ENCODE measurements at regions not wholly inside any gene's neighbourhood (a gene's known extent, or its start where the extent isn't known, plus 50 kb on each side); places are given as distances from the start of the nearest gene placed in this dataset.

- Histone ChIP-seq H3K36me3 (ENCODE audit: control insufficient read depth in 1 of 2, insufficient read depth in 2 of 2, low read length in 2 of 2) (no peaks in the 10 kb centered on the region), H3K9ac (ENCODE audit: low read length) (no peak overlapping the region), H3K9me3 (ENCODE audit: control insufficient read depth in 1 of 2, insufficient read depth in 1 of 2, low read depth in 1 of 2, low read length in 2 of 2) (no peaks in the 10 kb centered on the region), H3K27ac (ENCODE audit: low read depth, low read length) (no peak overlapping the region), H2AFZ (ENCODE audit: low read depth, low read length, poor library complexity, severe bottlenecking) (no peak overlapping the region), H3K4me3 (replicated peaks in 1 of 2; ENCODE audit: low read depth in 1 of 2, low read length in 2 of 2) (no peak overlapping the region), H3K79me2 (ENCODE audit: insufficient read depth, low read length) (no peaks in the 10 kb centered on the region), H3K9me2 (ENCODE audit: insufficient read depth) (no peaks in the 10 kb centered on the region), H3K4me1 (ENCODE audit: control insufficient read depth in 1 of 2, insufficient read depth in 2 of 2, low read length in 2 of 2) (peaks cover 0 to 12% of the 10 kb centered on the region in 2 experiments; a peak in 3 of 4 replicates), H3K4me2 (ENCODE audit: low read length) (no peak overlapping the region), H3K27me3 (ENCODE audit: insufficient read depth, low read length) (no peaks in the 10 kb centered on the region), H4K20me1 (ENCODE audit: insufficient read depth) (no peaks in the 10 kb centered on the region)
- intact Hi-C loops (cut with micrococcal nuclease), result no loop called here
- no TSS peak for BruUV-seq (replicated peaks)
- DNase-seq (ENCODE audit: low read depth, low spot score), result no peak
- ChIA-PET POLR2A (no interaction called here), RAD21 (ENCODE audit: low non-redundant PET in 1 of 2, low total read pairs in 2 of 2, uncharacterized antibody in 2 of 2, unreplicated experiment in 2 of 2) (no interaction called here), CTCF (no interaction called here)
- ATAC-seq, result no peak
- TF ChIP-seq CBX3 (IDR thresholded peaks at IDR 0.05; ENCODE audit: low read depth) (no peak), MAX (IDR thresholded peaks at IDR 0.05) (no peak), SP1 (IDR thresholded peaks at IDR 0.05; ENCODE audit: low read depth) (no peak), ATF3 (IDR thresholded peaks at IDR 0.05) (no peak), POLR2AphosphoS5 (IDR thresholded peaks at IDR 0.05; ENCODE audit: low read depth, low read length) (no peak), EGR1 (IDR thresholded peaks at IDR 0.05; ENCODE audit: low read depth) (no peak), SIN3A (IDR thresholded peaks at IDR 0.05; ENCODE audit: low read depth) (no peak), CEBPB (IDR thresholded peaks at IDR 0.05; ENCODE audit: low read depth) (no peak), ZFX (IDR thresholded peaks at IDR 0.05) (no peak), ELF1 (IDR thresholded peaks at IDR 0.05; ENCODE audit: borderline replicate concordance, low read depth) (no peak), RAD21 (IDR thresholded peaks at IDR 0.05; ENCODE audit: low read depth) (no peak)
These were observed 100.2 kb downstream of the HTR5A start for GRCh38 chr7:155170331-155170730.

GRCh38 chr7:155172141-155172540 lies 102.0 kb downstream of the HTR5A start:
- intact Hi-C loops (cut with micrococcal nuclease), result no loop called here
- RAD21 ChIA-PET (ENCODE audit: low non-redundant PET in 1 of 2, low total read pairs in 2 of 2, uncharacterized antibody in 2 of 2, unreplicated experiment in 2 of 2), result no interaction called here
- TF ChIP-seq EGR1 (IDR thresholded peaks at IDR 0.05; ENCODE audit: low read depth) (no peak), SRF (IDR thresholded peaks at IDR 0.05; ENCODE audit: low read depth) (no peak), ELF1 (IDR thresholded peaks at IDR 0.05; ENCODE audit: borderline replicate concordance, low read depth) (no peak), MAX (IDR thresholded peaks at IDR 0.05) (no peak), EZH2phosphoT487 (IDR thresholded peaks at IDR 0.05; ENCODE audit: borderline replicate concordance) (no peak), ZBTB33 (IDR thresholded peaks at IDR 0.05; ENCODE audit: extremely low read depth, insufficient replicate concordance, low read length) (no peak), FOSL1 (IDR thresholded peaks at IDR 0.05; ENCODE audit: low read depth) (no peak), SP1 (IDR thresholded peaks at IDR 0.05; ENCODE audit: low read depth) (no peak), REST (IDR thresholded peaks at IDR 0.05; ENCODE audit: low read depth) (no peak), ZFX (IDR thresholded peaks at IDR 0.05) (no peak)

More at GRCh38 chr7:155172141-155172540, 102.0 kb downstream of the HTR5A start:
- Histone ChIP-seq H3K4me1 (ENCODE audit: control insufficient read depth in 1 of 2, insufficient read depth in 2 of 2, low read length in 2 of 2) (peaks cover 0 to 2% of the 10 kb centered on the region in 2 experiments; a peak in 2 of 4 replicates), H3K4me3 (replicated peaks in 1 of 2; ENCODE audit: low read depth in 1 of 2, low read length in 2 of 2) (no peak overlapping the region), H3K9me2 (ENCODE audit: insufficient read depth) (no peaks in the 10 kb centered on the region), H3K9ac (ENCODE audit: low read length) (no peak overlapping the region), H3K4me2 (ENCODE audit: low read length) (no peak overlapping the region), H3K79me2 (ENCODE audit: insufficient read depth, low read length) (no peaks in the 10 kb centered on the region), H2AFZ (ENCODE audit: low read depth, low read length, poor library complexity, severe bottlenecking) (no peak overlapping the region), H3K9me3 (ENCODE audit: control insufficient read depth in 1 of 2, insufficient read depth in 1 of 2, low read depth in 1 of 2, low read length in 2 of 2) (peaks cover 0 to 5% of the 10 kb centered on the region in 2 experiments; a peak in 1 of 4 replicates), H3K27me3 (ENCODE audit: insufficient read depth, low read length) (no peaks in the 10 kb centered on the region), H3K27ac (ENCODE audit: low read depth, low read length) (no peak overlapping the region), H3K36me3 (ENCODE audit: control insufficient read depth in 1 of 2, insufficient read depth in 2 of 2, low read length in 2 of 2) (no peaks in the 10 kb centered on the region), H4K20me1 (ENCODE audit: insufficient read depth) (no peaks in the 10 kb centered on the region)
- no TSS peak for BruUV-seq (replicated peaks)
- ChIA-PET CTCF (no interaction called here), POLR2A (no interaction called here)
- ATAC-seq, result no peak
- no peak for DNase-seq (ENCODE audit: low read depth, low spot score)
